Keratinocyte (primary cell): ENCODE measurements at regions not wholly inside any gene's neighbourhood (a gene's known extent, or its start where the extent isn't known, plus 50 kb on each side); places are given as distances from the start of the nearest gene placed in this dataset.

Experiments
- DNase-seq: peaks from one replicate; pipeline ENCODE4 v3.0.0-alpha.2; 2011; ENCODE audit warnings: low read depth, missing footprints, low spot score
- FAIRE-seq: peaks from 2 replicates; lab custom pipeline; 2011; peaks lifted over from hg19 to GRCh38; lab: Jason Lieb, UNC
- H2AFZ ChIP-seq: 2 replicates; pipeline ENCODE4 v1.6.0; 2012; ENCODE audit warnings: low read length, control low read depth, inconsistent platforms; ENCODE audit not compliant: control insufficient read depth
- H3K27ac ChIP-seq: 2 replicates; pipeline ENCODE4 v1.5.1; 2011; ENCODE audit warnings: low read length; ENCODE audit not compliant: control insufficient read depth, insufficient read depth
- H3K27me3 ChIP-seq: 3 replicates; pipeline ENCODE4 v1.6.0; 2011; ENCODE audit warnings: low read length; ENCODE audit not compliant: control insufficient read depth, insufficient read depth; ENCODE audit errors: extremely low read depth
- H3K36me3 ChIP-seq, 2 experiments: 2 replicates in 1 of 2; 3 replicates in 1 of 2; pipeline ENCODE4 v1.5.1; 2011; ENCODE audit warnings: low read length in 2 of 2, mild to moderate bottlenecking in 1 of 2; ENCODE audit not compliant: control insufficient read depth in 2 of 2, insufficient read depth in 2 of 2; ENCODE audit errors: extremely low read depth in 1 of 2
- H3K4me1 ChIP-seq: 3 replicates; pipeline ENCODE4 v1.5.1; 2011; ENCODE audit warnings: low read length; ENCODE audit not compliant: control insufficient read depth, insufficient read depth; ENCODE audit errors: extremely low read depth
- H3K4me2 ChIP-seq: 3 replicates; pipeline ENCODE4 v1.6.0; 2011; ENCODE audit warnings: low read depth, low read length; ENCODE audit not compliant: control insufficient read depth, insufficient read depth; ENCODE audit errors: extremely low read depth
- H3K4me3 ChIP-seq, 3 experiments: fragments of 200-600 bp in 1 of 3; sonication (generic) in 1 of 3; 2 replicates in 2 of 3; 3 replicates in 1 of 3; pipeline ENCODE4 v1.5.1; 2011 to 2016; ENCODE audit warnings: low read length in 3 of 3, mild to moderate bottlenecking in 3 of 3, control low read depth in 2 of 3, inconsistent platforms in 1 of 3, low read depth in 1 of 3, mixed read lengths in 1 of 3, mixed run types in 1 of 3, moderate library complexity in 1 of 3; ENCODE audit not compliant: control insufficient read depth in 2 of 3, insufficient read depth in 2 of 3; ENCODE audit errors: extremely low read depth in 1 of 3
- H3K79me2 ChIP-seq: 2 replicates; pipeline ENCODE4 v1.6.0; 2012; ENCODE audit warnings: low read length; ENCODE audit not compliant: control insufficient read depth, insufficient read depth
- H3K9ac ChIP-seq: 3 replicates; pipeline ENCODE4 v1.6.0; 2011; ENCODE audit warnings: low read length; ENCODE audit not compliant: control insufficient read depth, insufficient read depth; ENCODE audit errors: extremely low read depth
- H3K9me1 ChIP-seq: 3 replicates; pipeline ENCODE4 v1.6.0; 2011; ENCODE audit warnings: low read length; ENCODE audit not compliant: control insufficient read depth, insufficient read depth; ENCODE audit errors: extremely low read depth
- H3K9me3 ChIP-seq: 2 replicates; pipeline ENCODE4 v1.5.1; 2012; ENCODE audit warnings: low read depth, low read length; ENCODE audit not compliant: control insufficient read depth
- H4K20me1 ChIP-seq: 3 replicates; pipeline ENCODE4 v1.6.0; 2011; ENCODE audit warnings: low read length; ENCODE audit not compliant: control insufficient read depth, insufficient read depth; ENCODE audit errors: extremely low read depth
- CTCF ChIP-seq, 3 experiments: IDR thresholded peaks in 1 of 3; conservative IDR thresholded peaks in 1 of 3; optimal IDR thresholded peaks in 1 of 3; 2 replicates in 2 of 3; 3 replicates in 1 of 3; pipeline versions ENCODE3 to v1.5.1; 2011; ENCODE audit warnings: low read length in 3 of 3, mild to moderate bottlenecking in 3 of 3, moderate library complexity in 2 of 3, control low read depth in 1 of 3, inconsistent platforms in 1 of 3; ENCODE audit not compliant: insufficient read depth in 2 of 3; ENCODE audit errors: extremely low read depth in 1 of 3
- EZH2 ChIP-seq: IDR thresholded peaks from one replicate; pipeline ENCODE4 v1.6.1; 2012; ENCODE audit warnings: inconsistent platforms, mild to moderate bottlenecking, low read length, moderate library complexity
- dilution Hi-C: fragments of 300-500 bp; cut with MboI; formaldehyde crosslinking; loops from one replicate; pipeline ENCODE4 v1.7.0; 2020; ENCODE audit warnings: low sequenced_read_pairs; ENCODE audit not compliant: extremely low pct_ligation_motif_present

- H3K27me3 ChIP-seq: no peaks in the 10 kb centered on the region
- no peaks in the 10 kb centered on the region for H4K20me1 ChIP-seq
- no peaks in the 10 kb centered on the region for H3K79me2 ChIP-seq
- no peak overlapping the region for H3K27ac ChIP-seq
- H3K36me3 ChIP-seq: no peaks in the 10 kb centered on the region
- H3K4me2 ChIP-seq: no peak overlapping the region
- dilution Hi-C loops: no loop called here
- H3K4me3 ChIP-seq: no peak overlapping the region
- H2AFZ ChIP-seq: no peak overlapping the region
- DNase-seq: no peak
- FAIRE-seq: no peak
- no peaks in the 10 kb centered on the region for H3K9me1 ChIP-seq
- no peaks in the 10 kb centered on the region for H3K9me3 ChIP-seq
- TF ChIP-seq EZH2 (no peak), CTCF (optimal IDR thresholded peaks at IDR 0.05 in 1 of 3, IDR thresholded peaks at IDR 0.05 in 1 of 3, conservative IDR thresholded peaks at IDR 0.05 in 1 of 3; ENCODE audit: extremely low read depth in 1 of 3, insufficient read depth in 2 of 3, low read length in 3 of 3) (no peak)
- no peaks in the 10 kb centered on the region for H3K4me1 ChIP-seq
- H3K9ac ChIP-seq: no peak overlapping the region
Measured at GRCh38 chr4:151983854-151984253, 223.0 kb upstream of the GATB start.

- Histone ChIP-seq H3K4me2 (no peak overlapping the region), H3K9me3 (peaks cover 2% of the 10 kb centered on the region), H3K4me3 (no peak overlapping the region), H3K27ac (no peak overlapping the region), H3K36me3 (no peaks in the 10 kb centered on the region), H4K20me1 (no peaks in the 10 kb centered on the region), H3K9ac (no peak overlapping the region), H3K4me1 (no peaks in the 10 kb centered on the region), H3K27me3 (no peaks in the 10 kb centered on the region), H3K9me1 (no peaks in the 10 kb centered on the region), H3K79me2 (no peaks in the 10 kb centered on the region), H2AFZ (no peak overlapping the region)
- no peak for DNase-seq
- dilution Hi-C loops: no loop called here
- TF ChIP-seq EZH2: no peak
- TF ChIP-seq CTCF (optimal IDR thresholded peaks at IDR 0.05 in 1 of 3, IDR thresholded peaks at IDR 0.05 in 1 of 3, conservative IDR thresholded peaks at IDR 0.05 in 1 of 3; ENCODE audit: extremely low read depth in 1 of 3, insufficient read depth in 2 of 3, low read length in 3 of 3): no peak
- FAIRE-seq: no peak
Measured at GRCh38 chr4:151979819-151980218, 219.0 kb upstream of the GATB start.
